K562 (cell line): ENCODE measurements at regions not wholly inside any gene's neighbourhood (a gene's known extent, or its start where the extent isn't known, plus 50 kb on each side); places are given as distances from the start of the nearest gene placed in this dataset.

ENCODE experiments used
- ATAC-seq: fragments of 200-7000 bp; cut with Tn5 transposase; 3 replicates; pipeline ENCODE4 v1.9.1; 2020; ENCODE audit warnings: moderate library complexity
- BruUV-seq: library from RNA; stranded (reverse); fragments of 400-500 nt; replicated peaks from 2 replicates; lab custom pipeline; 2021; lab: Mats Ljungman, UMichigan
- CTCF ChIA-PET: fragments of 300-600 bp; formaldehyde crosslinking; extraction: SDS; loops from one replicate; lab custom pipeline; 2021; ENCODE audit warnings: low intra/inter-chr PET ratio; lab: Yijun Ruan, JAX
- POLR2A ChIA-PET: fragments of 300-600, 350-650 bp; sonication (Branson Sonifier 250); formaldehyde crosslinking; extraction: SDS; loops from one replicate; lab custom pipeline; 2021; ENCODE audit warnings: antibody characterized with exemption, inconsistent platforms; lab: Yijun Ruan, JAX
- DNase-seq, 4 experiments: peaks; one replicate each; pipeline versions ENCODE4 v3.0.0 to v3.0.0-alpha.2; 2011 to 2018; ENCODE audit warnings: low spot score in 3 of 4, mixed read lengths in 3 of 4; ENCODE audit errors: extremely low read depth in 1 of 4
- FAIRE-seq: peaks from 2 replicates; lab custom pipeline; 2011; peaks lifted over from hg19 to GRCh38; lab: Jason Lieb, UNC
- H2AFZ ChIP-seq: 2 replicates; pipeline ENCODE4 v1.6.0; 2011; ENCODE audit warnings: low read depth, low read length, control low read depth, inconsistent platforms
- H3K27ac ChIP-seq: fragments of 200-600 bp; 3 replicates; pipeline ENCODE4 v1.8.0; 2011; ENCODE audit warnings: low read depth, mild to moderate bottlenecking, control low read depth, inconsistent platforms, low read length, moderate library complexity, mixed read lengths; ENCODE audit errors: extremely low read depth
- H3K27me3 ChIP-seq, 2 experiments: fragments of 300-600 bp in 1 of 2; 2 replicates in 1 of 2; 3 replicates in 1 of 2; pipeline versions ENCODE4 v1.6.0 to v1.8.0; 2011; ENCODE audit warnings: inconsistent platforms in 2 of 2, low read length in 2 of 2, mild to moderate bottlenecking in 1 of 2, mixed read lengths in 1 of 2, moderate library complexity in 1 of 2; ENCODE audit not compliant: control insufficient read depth in 2 of 2, insufficient read depth in 2 of 2
- H3K36me3 ChIP-seq: fragments of 300-600 bp; 3 replicates; pipeline ENCODE4 v1.8.0; 2011; ENCODE audit warnings: mild to moderate bottlenecking, low read length, inconsistent platforms; ENCODE audit not compliant: control insufficient read depth, insufficient read depth
- H3K4me1 ChIP-seq, 2 experiments: fragments of 200-600 bp in 1 of 2; replicated peaks in 1 of 2; 2 replicates in 1 of 2; 3 replicates in 1 of 2; pipeline versions ENCODE4 v1.5.1 to v1.8.0; 2011; ENCODE audit warnings: inconsistent platforms in 2 of 2, low read length in 2 of 2, mild to moderate bottlenecking in 1 of 2, mixed read lengths in 1 of 2, moderate library complexity in 1 of 2; ENCODE audit not compliant: control insufficient read depth in 2 of 2, insufficient read depth in 2 of 2
- H3K4me2 ChIP-seq: 2 replicates; pipeline ENCODE4 v1.6.1; 2011; ENCODE audit warnings: low read length, control low read depth, inconsistent platforms, mixed read lengths; ENCODE audit not compliant: insufficient read depth
- H3K4me3 ChIP-seq: fragments of 200-600 bp; sonication (generic), shearing (Covaris generic); 2 replicates; pipeline ENCODE4 v1.5.1; 2016; ENCODE audit warnings: control low read depth, inconsistent platforms
- H3K79me2 ChIP-seq: fragments of 200-600 bp; 3 replicates; pipeline ENCODE4 v1.8.0; 2011; ENCODE audit warnings: low read length, inconsistent platforms; ENCODE audit not compliant: control insufficient read depth, insufficient read depth
- H3K9ac ChIP-seq, 2 experiments: 2 replicates each; pipeline versions ENCODE4 v1.6.0 to v1.6.1; 2011; ENCODE audit warnings: low read depth in 2 of 2, low read length in 2 of 2, control low read depth in 1 of 2, inconsistent platforms in 1 of 2, mild to moderate bottlenecking in 1 of 2, mixed read lengths in 1 of 2; ENCODE audit not compliant: insufficient read depth in 1 of 2
- H3K9me1 ChIP-seq: one replicate; pipeline ENCODE4 v1.6.0; 2011; ENCODE audit warnings: inconsistent platforms, mild to moderate bottlenecking, low read length, moderate library complexity; ENCODE audit not compliant: control insufficient read depth, insufficient read depth
- H3K9me3 ChIP-seq: replicated peaks from 2 replicates; pipeline ENCODE4 v1.5.1; 2011; ENCODE audit warnings: low read depth, low read length, inconsistent platforms; ENCODE audit not compliant: control insufficient read depth, insufficient read depth
- H4K20me1 ChIP-seq: replicated peaks from 2 replicates; pipeline ENCODE4 v1.6.1; 2011; ENCODE audit warnings: low read length, inconsistent platforms, mixed read lengths; ENCODE audit not compliant: control insufficient read depth, insufficient read depth
- CTCF ChIP-seq, 3 experiments: IDR thresholded peaks in 2 of 3; conservative IDR thresholded peaks in 1 of 3; 2 replicates each; pipeline ENCODE4 v1.5.1; 2011 to 2012; ENCODE audit warnings: low read length in 3 of 3, mild to moderate bottlenecking in 3 of 3, control low read depth in 2 of 3, improper control_type of control experiment in 1 of 3, inconsistent platforms in 1 of 3, low read depth in 1 of 3, mixed read lengths in 1 of 3, moderate library complexity in 1 of 3; ENCODE audit not compliant: insufficient read depth in 2 of 3
- THRA ChIP-seq: fragments of 450-650 bp; IDR thresholded peaks from 2 replicates; pipeline ENCODE4 v1.6.1; 2017; ENCODE audit warnings: mild to moderate bottlenecking, moderate library complexity
- WGBS: fragments of 100-300 bp; shearing (Covaris generic); methylation state at CpG from one replicate; pipeline ENCODE4 v1.1.6; 2016; ENCODE audit warnings: low coverage, mixed read lengths; ENCODE audit not compliant: insufficient coverage; ENCODE audit errors: missing lambda C conversion rate; 5-methylcytosine and 5-hydroxymethylcytosine counted together
- in situ Hi-C: fragments of 300-500 bp; cut with MboI; formaldehyde crosslinking; loops from 4 replicates; pipeline ENCODE4 v1.15.0; 2018; ENCODE audit warnings: inconsistent platforms, mixed read lengths
- intact Hi-C: fragments of 100-400 bp; cut with micrococcal nuclease; formaldehyde crosslinking; loops from 2 replicates; pipeline ENCODE4 v1.14.2; 2022

GRCh38 chr16:17770104-17770503 lies 299.3 kb upstream of the XYLT1 start:
- ATAC-seq (no peak), DNase-seq (no peak), FAIRE-seq (no peak)
- no peaks in the 10 kb centered on the region for H3K9me1 ChIP-seq
- intact Hi-C loops, result no loop called here
- H3K9ac ChIP-seq, result no peak overlapping the region
- no peaks in the 10 kb centered on the region for H3K4me1 ChIP-seq
- in situ Hi-C loops, result no loop called here
- H3K4me3 ChIP-seq, result no peak overlapping the region
- H3K9me3 ChIP-seq, result no peaks in the 10 kb centered on the region
- no peaks in the 10 kb centered on the region for H3K79me2 ChIP-seq
- H3K27ac ChIP-seq, result no peak overlapping the region
- ChIA-PET CTCF (no interaction called here), POLR2A (no interaction called here)
- no peaks in the 10 kb centered on the region for H3K36me3 ChIP-seq
- TF ChIP-seq CTCF (IDR thresholded peaks at IDR 0.05 in 2 of 3, conservative IDR thresholded peaks at IDR 0.05 in 1 of 3; ENCODE audit: insufficient read depth in 2 of 3, low read depth in 1 of 3, low read length in 3 of 3) (0 out of 6 replicates have a peak, but pooled peaks of 1 of the 3 experiments have one; percentile 12), THRA (no peak)
- H3K4me2 ChIP-seq, result no peak overlapping the region
- H4K20me1 ChIP-seq, result no peaks in the 10 kb centered on the region
- WGBS, result 10% methylated on average over 2 of the region's 2 CpGs
- H2AFZ ChIP-seq, result no peak overlapping the region
- BruUV-seq, result no TSS peak
- no peaks in the 10 kb centered on the region for H3K27me3 ChIP-seq
